Prostate gland (tissue), 2 donors: ENCODE measurements at regions not wholly inside any gene's neighbourhood (a gene's known extent, or its start where the extent isn't known, plus 50 kb on each side); places are given as distances from the start of the nearest gene placed in this dataset.

Experiments
- POLR2A ChIP-seq: fragments of 450-650 bp; IDR thresholded peaks from one replicate; pipeline ENCODE4 v1.6.1; 2016; ENCODE audit warnings: antibody characterized with exemption, mild to moderate bottlenecking
- POLR2AphosphoS5 ChIP-seq: sonication (generic); formaldehyde crosslinking; IDR thresholded peaks from one replicate; pipeline ENCODE4 v1.6.1; 2017; ENCODE audit warnings: antibody characterized with exemption
- TF ChIP-seq, protein P1 (sequence below), 4 experiments: fragments of 200-600 bp in 2 of 4; fragments of 450-650 bp in 2 of 4; sonication (generic) in 2 of 4; IDR thresholded peaks; 1 replicate in 3 of 4; 2 replicates in 1 of 4; pipeline ENCODE4 v1.5.1; 2016 to 2019; ENCODE audit warnings: antibody characterized with exemption in 4 of 4, mild to moderate bottlenecking in 2 of 4, moderate library complexity in 2 of 4

DNA sequence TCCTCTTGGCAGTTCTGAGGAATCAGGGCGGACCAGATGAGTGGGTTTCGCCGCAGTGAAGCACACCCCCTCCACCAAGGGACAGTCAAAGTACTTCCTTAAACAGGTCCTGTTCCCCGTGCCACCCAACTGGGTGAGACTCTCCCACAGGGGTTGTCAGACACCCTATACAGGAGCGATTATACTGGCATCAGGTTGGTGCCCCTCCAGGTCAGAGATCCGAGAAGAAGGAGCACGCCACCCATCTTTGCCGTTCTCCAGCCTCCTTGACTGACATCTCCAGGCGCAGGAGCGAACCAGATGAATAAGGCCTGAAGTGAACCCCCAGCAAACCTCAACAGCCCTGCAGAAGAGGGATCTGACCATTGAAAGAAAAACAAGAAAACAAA lies 108.1 kb upstream of the ZBTB20 start:
- TF ChIP-seq, protein P1, sequence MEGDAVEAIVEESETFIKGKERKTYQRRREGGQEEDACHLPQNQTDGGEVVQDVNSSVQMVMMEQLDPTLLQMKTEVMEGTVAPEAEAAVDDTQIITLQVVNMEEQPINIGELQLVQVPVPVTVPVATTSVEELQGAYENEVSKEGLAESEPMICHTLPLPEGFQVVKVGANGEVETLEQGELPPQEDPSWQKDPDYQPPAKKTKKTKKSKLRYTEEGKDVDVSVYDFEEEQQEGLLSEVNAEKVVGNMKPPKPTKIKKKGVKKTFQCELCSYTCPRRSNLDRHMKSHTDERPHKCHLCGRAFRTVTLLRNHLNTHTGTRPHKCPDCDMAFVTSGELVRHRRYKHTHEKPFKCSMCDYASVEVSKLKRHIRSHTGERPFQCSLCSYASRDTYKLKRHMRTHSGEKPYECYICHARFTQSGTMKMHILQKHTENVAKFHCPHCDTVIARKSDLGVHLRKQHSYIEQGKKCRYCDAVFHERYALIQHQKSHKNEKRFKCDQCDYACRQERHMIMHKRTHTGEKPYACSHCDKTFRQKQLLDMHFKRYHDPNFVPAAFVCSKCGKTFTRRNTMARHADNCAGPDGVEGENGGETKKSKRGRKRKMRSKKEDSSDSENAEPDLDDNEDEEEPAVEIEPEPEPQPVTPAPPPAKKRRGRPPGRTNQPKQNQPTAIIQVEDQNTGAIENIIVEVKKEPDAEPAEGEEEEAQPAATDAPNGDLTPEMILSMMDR (IDR thresholded peaks at IDR 0.05), result no peak
- TF ChIP-seq POLR2AphosphoS5 (no peak), POLR2A (no peak)
